Neural progenitor cell (in vitro differentiated cells): ENCODE measurements at regions not wholly inside any gene's neighbourhood (a gene's known extent, or its start where the extent isn't known, plus 50 kb on each side); places are given as distances from the start of the nearest gene placed in this dataset.

Experiments used
- DNase-seq: peaks from one replicate; pipeline ENCODE4 v3.0.0-alpha.2; 2016; ENCODE audit warnings: low spot score
- H2AFZ ChIP-seq: fragments of 200-600 bp; sonication (generic); replicated peaks from 2 replicates; pipeline ENCODE4 v1.6.1; 2016; ENCODE audit warnings: antibody characterized with exemption
- H3F3A ChIP-seq: fragments of 200-600 bp; sonication (generic); 2 replicates; pipeline ENCODE4 v1.6.1; 2016; ENCODE audit warnings: antibody characterized with exemption, low read depth
- H3K27ac ChIP-seq: fragments of 200-600 bp; sonication (generic); 2 replicates; pipeline ENCODE4 v1.5.1; 2016; ENCODE audit warnings: mild to moderate bottlenecking
- H3K27me3 ChIP-seq: fragments of 200-600 bp; sonication (generic); 2 replicates; pipeline ENCODE4 v1.6.1; 2016; ENCODE audit warnings: mild to moderate bottlenecking, moderate library complexity
- H3K36me3 ChIP-seq: fragments of 200-600 bp; sonication (generic); 2 replicates; pipeline ENCODE4 v1.5.1; 2016
- H3K4me1 ChIP-seq: fragments of 200-600 bp; sonication (generic); 2 replicates; pipeline ENCODE4 v1.6.1; 2016; ENCODE audit warnings: mixed run types
- H3K4me2 ChIP-seq: fragments of 200-600 bp; sonication (generic); 2 replicates; pipeline ENCODE4 v1.6.1; 2016
- H3K4me3 ChIP-seq: fragments of 200-600 bp; sonication (generic); 2 replicates; pipeline ENCODE4 v1.5.1; 2016
- H3K79me2 ChIP-seq: fragments of 200-600 bp; sonication (generic); 2 replicates; pipeline ENCODE4 v1.6.1; 2016; ENCODE audit warnings: low read depth
- H3K9ac ChIP-seq: fragments of 200-600 bp; sonication (generic); 2 replicates; pipeline ENCODE4 v1.6.1; 2016
- H3K9me3 ChIP-seq: fragments of 200-600 bp; sonication (generic); 2 replicates; pipeline ENCODE4 v1.5.1; 2016; ENCODE audit warnings: low read depth
- H4K20me1 ChIP-seq: fragments of 200-600 bp; sonication (generic); 2 replicates; pipeline ENCODE4 v1.6.1; 2016; ENCODE audit warnings: low read depth
- H3K27ac Mint-ChIP-seq: 3 replicates; pipeline ENCODE4 v1.8.0; 2021; ENCODE audit warnings: mixed read lengths
- H3K27me3 Mint-ChIP-seq: 2 replicates; pipeline ENCODE4 v1.8.0; 2022; ENCODE audit warnings: low read depth, mild to moderate bottlenecking, inconsistent platforms, moderate library complexity, mixed read lengths; ENCODE audit not compliant: insufficient read depth
- H3K36me3 Mint-ChIP-seq: 3 replicates; pipeline ENCODE4 v1.8.0; 2021; ENCODE audit warnings: mixed read lengths
- H3K4me1 Mint-ChIP-seq: 3 replicates; pipeline ENCODE4 v1.8.0; 2021; ENCODE audit warnings: mixed read lengths
- H3K4me3 Mint-ChIP-seq: 3 replicates; pipeline ENCODE4 v1.8.0; 2021; ENCODE audit warnings: mild to moderate bottlenecking, moderate library complexity, mixed read lengths
- H3K9me3 Mint-ChIP-seq: 3 replicates; pipeline ENCODE4 v1.8.0; 2020; ENCODE audit warnings: mixed read lengths
- EZH2 ChIP-seq: fragments of 200-600 bp; sonication (generic); IDR thresholded peaks from 2 replicates; pipeline ENCODE4 v1.6.1; 2017; ENCODE audit warnings: antibody characterized with exemption, mild to moderate bottlenecking, moderate library complexity
- EZH2phosphoT487 ChIP-seq: fragments of 200-600 bp; sonication (generic); IDR thresholded peaks from 2 replicates; pipeline ENCODE4 v1.6.1; 2017; ENCODE audit warnings: antibody characterized with exemption
- TF ChIP-seq, protein P1 (sequence below): fragments of 200-600 bp; sonication (generic); IDR thresholded peaks from 2 replicates; pipeline ENCODE4 v1.5.1; 2017; ENCODE audit warnings: antibody characterized with exemption, mild to moderate bottlenecking

DNA sequence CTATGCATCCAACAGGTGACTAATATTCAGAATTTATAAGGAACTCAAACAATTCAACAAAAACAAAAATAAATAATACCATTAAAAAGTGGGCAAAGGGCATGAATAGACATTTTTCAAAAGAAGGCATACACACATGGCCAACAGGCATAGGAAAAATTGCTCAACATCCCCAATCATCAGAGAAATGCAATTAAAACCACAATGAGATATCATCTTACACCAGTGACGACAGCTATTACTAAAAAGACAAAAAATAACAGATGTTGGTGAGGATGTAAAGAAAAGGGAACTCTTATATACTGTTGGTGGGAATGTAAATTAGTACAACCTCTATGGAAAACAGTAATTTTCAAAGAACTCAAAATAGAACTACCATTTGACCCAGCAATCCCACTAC is 250.4 kb upstream of the N4BP1 start:
- H2AFZ ChIP-seq = no peak overlapping the region
- peaks cover 4% of the 10 kb centered on the region for H3K4me1 Mint-ChIP-seq
- no peaks in the 10 kb centered on the region for H3K79me2 ChIP-seq
- H3K27me3 Mint-ChIP-seq = peaks cover 7% of the 10 kb centered on the region
- no peaks in the 10 kb centered on the region for H3K36me3 Mint-ChIP-seq
- H3K9me3 Mint-ChIP-seq = no peaks in the 10 kb centered on the region
- H3K4me3 Mint-ChIP-seq = no peak overlapping the region
- no peaks in the 10 kb centered on the region for H4K20me1 ChIP-seq
- no peak for DNase-seq
- H3F3A ChIP-seq = no peaks in the 10 kb centered on the region
- TF ChIP-seq EZH2phosphoT487 (no peak), EZH2 (no peak)
- TF ChIP-seq, protein P1, sequence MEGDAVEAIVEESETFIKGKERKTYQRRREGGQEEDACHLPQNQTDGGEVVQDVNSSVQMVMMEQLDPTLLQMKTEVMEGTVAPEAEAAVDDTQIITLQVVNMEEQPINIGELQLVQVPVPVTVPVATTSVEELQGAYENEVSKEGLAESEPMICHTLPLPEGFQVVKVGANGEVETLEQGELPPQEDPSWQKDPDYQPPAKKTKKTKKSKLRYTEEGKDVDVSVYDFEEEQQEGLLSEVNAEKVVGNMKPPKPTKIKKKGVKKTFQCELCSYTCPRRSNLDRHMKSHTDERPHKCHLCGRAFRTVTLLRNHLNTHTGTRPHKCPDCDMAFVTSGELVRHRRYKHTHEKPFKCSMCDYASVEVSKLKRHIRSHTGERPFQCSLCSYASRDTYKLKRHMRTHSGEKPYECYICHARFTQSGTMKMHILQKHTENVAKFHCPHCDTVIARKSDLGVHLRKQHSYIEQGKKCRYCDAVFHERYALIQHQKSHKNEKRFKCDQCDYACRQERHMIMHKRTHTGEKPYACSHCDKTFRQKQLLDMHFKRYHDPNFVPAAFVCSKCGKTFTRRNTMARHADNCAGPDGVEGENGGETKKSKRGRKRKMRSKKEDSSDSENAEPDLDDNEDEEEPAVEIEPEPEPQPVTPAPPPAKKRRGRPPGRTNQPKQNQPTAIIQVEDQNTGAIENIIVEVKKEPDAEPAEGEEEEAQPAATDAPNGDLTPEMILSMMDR = no peak
- no peak overlapping the region for H3K27ac ChIP-seq
- no peaks in the 10 kb centered on the region for H3K36me3 ChIP-seq
- H3K4me1 ChIP-seq = no peaks in the 10 kb centered on the region
- H3K27me3 ChIP-seq = no peaks in the 10 kb centered on the region
- H3K9me3 ChIP-seq = no peaks in the 10 kb centered on the region
- H3K4me3 ChIP-seq = no peak overlapping the region
- no peak overlapping the region for H3K27ac Mint-ChIP-seq
- no peak overlapping the region for H3K4me2 ChIP-seq
- no peak overlapping the region for H3K9ac ChIP-seq

DNA sequence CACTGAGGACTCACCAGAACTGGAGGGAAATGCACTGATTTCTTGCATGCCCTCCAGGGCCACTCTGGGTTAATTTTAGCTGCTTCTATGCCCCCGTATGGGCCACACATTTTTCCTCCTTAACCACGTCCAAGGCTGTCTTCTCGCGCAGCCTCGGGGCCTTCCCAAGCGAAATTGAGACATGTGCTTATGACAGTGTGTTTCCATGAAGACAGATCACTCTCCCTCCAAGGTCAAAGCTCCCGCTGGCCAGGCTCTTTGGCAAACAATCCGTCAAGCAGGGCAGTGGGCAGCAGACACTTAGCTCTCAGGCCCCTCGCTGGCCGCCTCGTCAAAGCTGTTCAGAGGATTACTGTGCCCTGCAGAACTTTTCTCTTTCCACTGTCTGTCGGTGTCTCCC is 243.0 kb upstream of the N4BP1 start:
- Histone ChIP-seq H3F3A (no peaks in the 10 kb centered on the region), H3K36me3 (no peaks in the 10 kb centered on the region), H3K9ac (no peak overlapping the region), H3K4me1 (no peaks in the 10 kb centered on the region), H3K27me3 (no peaks in the 10 kb centered on the region), H3K79me2 (no peaks in the 10 kb centered on the region), H3K9me3 (no peaks in the 10 kb centered on the region), H4K20me1 (no peaks in the 10 kb centered on the region), H3K27ac (no peak overlapping the region), H3K4me2 (no peak overlapping the region), H3K4me3 (no peak overlapping the region), H2AFZ (no peak overlapping the region)
- no peak overlapping the region for H3K4me3 Mint-ChIP-seq
- TF ChIP-seq, protein P1 = no peak
- no peak for TF ChIP-seq EZH2
- DNase-seq = no peak
- no peaks in the 10 kb centered on the region for H3K9me3 Mint-ChIP-seq
- no peaks in the 10 kb centered on the region for H3K4me1 Mint-ChIP-seq
- peaks cover 6% of the 10 kb centered on the region for H3K27me3 Mint-ChIP-seq
- no peaks in the 10 kb centered on the region for H3K36me3 Mint-ChIP-seq
- no peak overlapping the region for H3K27ac Mint-ChIP-seq

GRCh38 chr16:48852458-48852857 is 242.5 kb upstream of the N4BP1 start:
- Mint-ChIP-seq H3K36me3 (no peaks in the 10 kb centered on the region), H3K27me3 (peaks cover 8% of the 10 kb centered on the region), H3K4me1 (no peaks in the 10 kb centered on the region), H3K4me3 (no peak overlapping the region), H3K9me3 (no peaks in the 10 kb centered on the region), H3K27ac (no peak overlapping the region)
- no peak overlapping the region for H2AFZ ChIP-seq
- no peaks in the 10 kb centered on the region for H4K20me1 ChIP-seq
- no peak overlapping the region for H3K4me2 ChIP-seq
- H3K79me2 ChIP-seq = no peaks in the 10 kb centered on the region
- H3K27ac ChIP-seq = no peak overlapping the region
- no peak for DNase-seq
- H3K9ac ChIP-seq = no peak overlapping the region
- no peaks in the 10 kb centered on the region for H3K27me3 ChIP-seq
- H3K36me3 ChIP-seq = no peaks in the 10 kb centered on the region
- H3F3A ChIP-seq = no peaks in the 10 kb centered on the region
- H3K4me1 ChIP-seq = no peaks in the 10 kb centered on the region
- no peak overlapping the region for H3K4me3 ChIP-seq
- TF ChIP-seq EZH2 (no peak), EZH2phosphoT487 (no peak)
- TF ChIP-seq, protein P1 = no peak
- H3K9me3 ChIP-seq = no peaks in the 10 kb centered on the region
